Lung (tissue), 11 donors: ENCODE measurements at regions not wholly inside any gene's neighbourhood (a gene's known extent, or its start where the extent isn't known, plus 50 kb on each side); places are given as distances from the start of the nearest gene placed in this dataset.

Source experiments
- ATAC-seq: fragments of 200-7000 bp; cut with Tn5 transposase; one replicate; pipeline ENCODE4 v1.9.1; 2020; ENCODE audit warnings: moderate number of reproducible peaks; ENCODE audit not compliant: insufficient read depth, low FRiP score
- DNase-seq, 3 donors: peaks; one replicate each; pipeline ENCODE4 v3.0.0-alpha.2; 2013 to 2017
- H3K27ac ChIP-seq, 2 donors: one replicate each; pipeline ENCODE4 v1.5.1; 2013; ENCODE audit warnings: mild to moderate bottlenecking in 2 of 2, moderate library complexity in 2 of 2, control low read depth in 1 of 2, inconsistent platforms in 1 of 2, low read depth in 1 of 2, low read length in 1 of 2
- H3K27me3 ChIP-seq, 3 donors: one replicate each; pipeline ENCODE4 v1.5.1; 2013; ENCODE audit warnings: low read length in 2 of 3; ENCODE audit not compliant: control insufficient read depth in 3 of 3, insufficient read depth in 3 of 3
- H3K36me3 ChIP-seq, 4 donors: one replicate each; pipeline ENCODE4 v1.5.1; 2013; ENCODE audit warnings: low read length in 4 of 4, mild to moderate bottlenecking in 1 of 4, moderate library complexity in 1 of 4; ENCODE audit not compliant: control insufficient read depth in 4 of 4, insufficient read depth in 4 of 4
- H3K4me1 ChIP-seq, 5 donors: one replicate each; pipeline ENCODE4 v1.5.1; 2013; ENCODE audit warnings: low read length in 5 of 5, mild to moderate bottlenecking in 2 of 5, moderate library complexity in 1 of 5; ENCODE audit not compliant: control insufficient read depth in 5 of 5, insufficient read depth in 5 of 5
- H3K4me3 ChIP-seq: one replicate; pipeline ENCODE4 v1.5.1; 2013; ENCODE audit warnings: mild to moderate bottlenecking, control low read depth, moderate library complexity
- H3K9ac ChIP-seq, 2 donors: one replicate each; pipeline ENCODE4 v1.5.1; 2013; ENCODE audit warnings: low read length in 2 of 2, control low read depth in 1 of 2; ENCODE audit not compliant: insufficient read depth in 1 of 2
- H3K9me3 ChIP-seq, 4 donors: one replicate each; pipeline ENCODE4 v1.5.1; 2013; ENCODE audit warnings: low read length in 3 of 4, mild to moderate bottlenecking in 1 of 4, moderate library complexity in 1 of 4; ENCODE audit not compliant: control insufficient read depth in 4 of 4, insufficient read depth in 3 of 4
- WGBS, 2 donors: extraction: QIAGEN DNeasy Blood & Tissue Kit; methylation state at CpG; one replicate each; pipeline ENCODE4 v1.1.7; 2013; 5-methylcytosine and 5-hydroxymethylcytosine counted together
- TF ChIP-seq, protein P1 (sequence below): IDR thresholded peaks from 2 replicates; pipeline ENCODE4 v1.5.1; 2012; ENCODE audit warnings: mild to moderate bottlenecking; ENCODE audit errors: control extremely low read depth, extremely low read depth
- donor health status: control.
- donor health status: control.
- donor health status: Bipolar disorder and iron deficiency.
- donor health status: healthy.
- donor health status: DM: yes; HTN: yes; CAD: no.

DNA sequence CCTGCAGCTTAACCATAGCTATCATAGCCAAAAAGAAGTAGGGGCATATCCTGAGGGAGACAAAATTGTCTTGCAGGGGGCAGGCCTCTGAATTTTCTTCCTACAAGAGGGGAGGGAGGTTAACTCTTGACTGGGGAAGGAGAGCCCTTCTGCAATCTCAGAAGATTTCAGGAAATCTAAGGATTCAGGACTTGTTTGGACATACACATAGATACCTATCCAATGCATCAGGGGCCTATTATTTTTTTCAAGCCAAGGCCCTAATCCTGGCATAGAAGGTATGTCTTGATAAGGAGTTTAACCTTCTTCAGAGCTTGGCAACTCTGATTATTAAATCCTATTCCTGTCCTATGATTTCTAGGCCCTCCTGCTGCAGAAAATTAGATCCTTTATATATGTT is 375.1 kb upstream of the ACTBL2 start:
- H3K9me3 ChIP-seq, result no peaks in the 10 kb centered on the region
- no peak for ATAC-seq
- TF ChIP-seq, protein P1, sequence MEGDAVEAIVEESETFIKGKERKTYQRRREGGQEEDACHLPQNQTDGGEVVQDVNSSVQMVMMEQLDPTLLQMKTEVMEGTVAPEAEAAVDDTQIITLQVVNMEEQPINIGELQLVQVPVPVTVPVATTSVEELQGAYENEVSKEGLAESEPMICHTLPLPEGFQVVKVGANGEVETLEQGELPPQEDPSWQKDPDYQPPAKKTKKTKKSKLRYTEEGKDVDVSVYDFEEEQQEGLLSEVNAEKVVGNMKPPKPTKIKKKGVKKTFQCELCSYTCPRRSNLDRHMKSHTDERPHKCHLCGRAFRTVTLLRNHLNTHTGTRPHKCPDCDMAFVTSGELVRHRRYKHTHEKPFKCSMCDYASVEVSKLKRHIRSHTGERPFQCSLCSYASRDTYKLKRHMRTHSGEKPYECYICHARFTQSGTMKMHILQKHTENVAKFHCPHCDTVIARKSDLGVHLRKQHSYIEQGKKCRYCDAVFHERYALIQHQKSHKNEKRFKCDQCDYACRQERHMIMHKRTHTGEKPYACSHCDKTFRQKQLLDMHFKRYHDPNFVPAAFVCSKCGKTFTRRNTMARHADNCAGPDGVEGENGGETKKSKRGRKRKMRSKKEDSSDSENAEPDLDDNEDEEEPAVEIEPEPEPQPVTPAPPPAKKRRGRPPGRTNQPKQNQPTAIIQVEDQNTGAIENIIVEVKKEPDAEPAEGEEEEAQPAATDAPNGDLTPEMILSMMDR, result no peak
- DNase-seq, result no peak
- no peak overlapping the region for H3K9ac ChIP-seq
- H3K27ac ChIP-seq, result no peak overlapping the region
- no peaks in the 10 kb centered on the region for H3K27me3 ChIP-seq
- no peak overlapping the region for H3K4me3 ChIP-seq
- H3K36me3 ChIP-seq, result no peaks in the 10 kb centered on the region
- peaks cover 0 to 24% (median 4%) of the 10 kb centered on the region in 5 donors for H3K4me1 ChIP-seq

DNA sequence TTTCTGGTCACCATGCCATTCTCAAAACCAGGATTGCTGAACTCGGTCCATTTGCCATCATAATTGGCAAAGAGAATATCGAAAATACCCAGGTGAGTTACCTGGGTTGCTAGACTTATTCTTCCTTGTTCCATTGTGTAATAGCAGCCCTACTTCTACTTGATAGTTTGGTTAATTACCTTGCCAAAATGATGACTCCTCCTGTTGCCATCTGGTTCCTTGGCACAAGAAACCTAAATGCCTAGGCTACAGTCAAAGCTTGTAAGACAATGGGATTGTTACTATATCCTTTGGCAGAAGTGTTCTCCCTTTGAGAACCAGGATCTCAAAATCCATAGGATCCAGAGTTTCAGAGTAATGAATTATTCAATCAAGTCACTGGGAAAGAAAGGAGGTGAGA is 373.2 kb upstream of the ACTBL2 start:
- TF ChIP-seq, protein P1, result no peak
- H3K4me1 ChIP-seq, result peaks cover 0 to 18% (median 0%) of the 10 kb centered on the region in 5 donors
- no peak overlapping the region for H3K4me3 ChIP-seq
- 90 to 93% methylated on average over 2 of the region's 2 CpGs for WGBS, 2 donors
- ATAC-seq, result no peak
- no peak overlapping the region for H3K9ac ChIP-seq
- no peaks in the 10 kb centered on the region for H3K36me3 ChIP-seq
- no peak for DNase-seq
- no peaks in the 10 kb centered on the region for H3K9me3 ChIP-seq
- no peaks in the 10 kb centered on the region for H3K27me3 ChIP-seq
- no peak overlapping the region for H3K27ac ChIP-seq

DNA sequence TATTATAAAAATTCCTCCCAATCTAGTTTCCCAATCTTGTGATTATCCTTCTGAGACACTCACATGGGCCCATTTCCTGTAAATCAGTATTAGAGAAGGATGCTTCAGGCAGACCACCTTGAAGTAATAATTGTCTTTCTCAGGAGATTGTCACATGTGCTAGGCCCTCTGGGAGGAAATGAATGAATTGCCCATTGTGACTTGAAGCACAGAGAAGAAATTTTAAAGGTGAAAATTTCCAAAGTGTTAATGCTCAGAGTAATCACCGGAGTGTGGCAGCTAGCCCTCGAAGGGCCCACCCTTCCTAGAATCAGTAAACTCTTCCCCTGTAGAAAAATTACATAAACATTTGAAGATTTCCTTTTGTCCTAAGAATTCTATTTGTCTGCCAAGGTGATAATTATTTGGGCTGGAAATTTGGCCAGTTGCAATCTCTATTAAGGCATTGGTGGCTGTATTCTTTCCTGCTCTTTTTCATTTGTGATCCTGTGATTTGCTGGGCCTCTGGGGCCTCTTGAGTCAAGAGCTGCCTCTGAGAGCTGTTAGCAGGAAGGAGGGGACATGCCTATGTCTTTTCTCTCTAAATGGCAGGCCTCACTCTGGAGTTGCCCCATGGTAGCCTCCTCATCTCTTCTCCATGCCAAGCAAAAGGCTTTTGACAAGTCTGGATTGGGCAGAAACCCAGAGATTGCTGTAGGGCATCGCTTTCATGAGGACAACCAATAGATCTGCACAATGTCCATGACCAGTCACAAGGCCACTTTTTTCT is 371.5 kb upstream of the ACTBL2 start:
- H3K9ac ChIP-seq, result no peak overlapping the region
- H3K9me3 ChIP-seq, result no peaks in the 10 kb centered on the region
- WGBS, 2 donors, result 78 to 79% methylated on average over 3 of the region's 3 CpGs
- peaks cover 0 to 18% (median 0%) of the 10 kb centered on the region in 5 donors for H3K4me1 ChIP-seq
- H3K27ac ChIP-seq, result no peak overlapping the region
- DNase-seq (no peak), ATAC-seq (no peak)
- H3K27me3 ChIP-seq, result no peaks in the 10 kb centered on the region
- no peak overlapping the region for H3K4me3 ChIP-seq
- TF ChIP-seq, protein P1, result no peak
- no peaks in the 10 kb centered on the region for H3K36me3 ChIP-seq

DNA sequence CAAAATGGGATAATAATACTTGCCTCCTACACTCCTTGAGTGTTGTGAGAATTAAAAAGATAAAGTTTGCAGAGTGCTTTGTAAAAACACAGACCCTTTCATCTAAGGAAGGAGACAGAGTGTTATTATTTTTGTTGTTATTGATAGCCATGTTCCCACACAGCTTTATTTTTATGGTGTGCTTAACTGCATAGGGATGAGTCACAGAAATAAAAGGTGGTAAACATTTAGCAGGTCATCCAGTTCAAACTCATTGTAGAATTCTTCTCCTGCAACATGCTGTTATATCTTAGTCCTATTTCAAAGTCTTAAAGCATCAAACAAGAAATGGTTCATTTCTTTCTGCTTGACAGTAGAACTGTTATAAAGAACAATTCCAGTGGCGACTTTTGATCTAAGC is 367.5 kb upstream of the ACTBL2 start:
- no peaks in the 10 kb centered on the region for H3K27me3 ChIP-seq
- H3K27ac ChIP-seq, result no peak overlapping the region
- no peaks in the 10 kb centered on the region for H3K36me3 ChIP-seq
- TF ChIP-seq, protein P1, result no peak
- WGBS, 2 donors, result 91 to 95% methylated on average over 1 of the region's 1 CpG
- H3K9ac ChIP-seq, result no peak overlapping the region
- H3K4me1 ChIP-seq, result peaks cover 0 to 11% (median 0%) of the 10 kb centered on the region in 5 donors
- H3K9me3 ChIP-seq, result no peaks in the 10 kb centered on the region
- ATAC-seq, result no peak
- no peak for DNase-seq
- no peak overlapping the region for H3K4me3 ChIP-seq
